MM.1S (cell line): ENCODE measurements at regions not wholly inside any gene's neighbourhood (a gene's known extent, or its start where the extent isn't known, plus 50 kb on each side); places are given as distances from the start of the nearest gene placed in this dataset.

Experiments
- EZH2 ChIP-seq: fragments of 300-600 bp; sonication (generic); optimal IDR thresholded peaks from 2 replicates; pipeline ENCODE3; 2017; ENCODE audit warnings: low read depth, mild to moderate bottlenecking, antibody characterized with exemption, low read length, mixed read lengths
- TF ChIP-seq, protein P1 (sequence below): fragments of 300-600 bp; sonication (generic); IDR thresholded peaks from 2 replicates; pipeline ENCODE4 v1.5.1; 2016; ENCODE audit warnings: antibody characterized with exemption, low read length, mixed read lengths

DNA sequence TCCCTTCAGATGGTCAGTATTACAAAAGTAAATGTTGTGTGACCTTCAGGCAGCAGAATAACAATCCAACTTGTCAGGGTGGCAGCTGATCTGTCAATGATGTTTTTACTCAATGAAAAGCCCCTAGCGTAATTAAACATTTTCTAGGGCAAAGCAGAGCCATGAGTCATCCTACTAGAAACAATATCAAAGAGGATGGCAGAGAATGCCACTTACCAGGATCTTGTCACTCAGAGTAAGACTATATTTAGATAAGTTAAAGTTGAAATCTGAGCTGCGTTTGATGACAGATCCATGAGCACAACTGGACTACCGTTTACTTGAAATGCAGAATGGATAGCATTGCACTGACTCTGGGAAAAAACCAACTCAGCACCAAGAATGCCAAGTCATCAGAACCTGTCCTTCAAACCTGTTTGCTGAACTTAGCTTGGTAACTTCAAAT lies 612.6 kb upstream of the ACVR2A start:
- TF ChIP-seq, protein P1, sequence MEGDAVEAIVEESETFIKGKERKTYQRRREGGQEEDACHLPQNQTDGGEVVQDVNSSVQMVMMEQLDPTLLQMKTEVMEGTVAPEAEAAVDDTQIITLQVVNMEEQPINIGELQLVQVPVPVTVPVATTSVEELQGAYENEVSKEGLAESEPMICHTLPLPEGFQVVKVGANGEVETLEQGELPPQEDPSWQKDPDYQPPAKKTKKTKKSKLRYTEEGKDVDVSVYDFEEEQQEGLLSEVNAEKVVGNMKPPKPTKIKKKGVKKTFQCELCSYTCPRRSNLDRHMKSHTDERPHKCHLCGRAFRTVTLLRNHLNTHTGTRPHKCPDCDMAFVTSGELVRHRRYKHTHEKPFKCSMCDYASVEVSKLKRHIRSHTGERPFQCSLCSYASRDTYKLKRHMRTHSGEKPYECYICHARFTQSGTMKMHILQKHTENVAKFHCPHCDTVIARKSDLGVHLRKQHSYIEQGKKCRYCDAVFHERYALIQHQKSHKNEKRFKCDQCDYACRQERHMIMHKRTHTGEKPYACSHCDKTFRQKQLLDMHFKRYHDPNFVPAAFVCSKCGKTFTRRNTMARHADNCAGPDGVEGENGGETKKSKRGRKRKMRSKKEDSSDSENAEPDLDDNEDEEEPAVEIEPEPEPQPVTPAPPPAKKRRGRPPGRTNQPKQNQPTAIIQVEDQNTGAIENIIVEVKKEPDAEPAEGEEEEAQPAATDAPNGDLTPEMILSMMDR, result no peak
- TF ChIP-seq EZH2, result no peak
